ENCODE measurements at regions not wholly inside any gene's neighbourhood (a gene's known extent, or its start where the extent isn't known, plus 50 kb on each side); places are given as distances from the start of the nearest gene placed in this dataset.

- TF ChIP-seq, protein P1, sequence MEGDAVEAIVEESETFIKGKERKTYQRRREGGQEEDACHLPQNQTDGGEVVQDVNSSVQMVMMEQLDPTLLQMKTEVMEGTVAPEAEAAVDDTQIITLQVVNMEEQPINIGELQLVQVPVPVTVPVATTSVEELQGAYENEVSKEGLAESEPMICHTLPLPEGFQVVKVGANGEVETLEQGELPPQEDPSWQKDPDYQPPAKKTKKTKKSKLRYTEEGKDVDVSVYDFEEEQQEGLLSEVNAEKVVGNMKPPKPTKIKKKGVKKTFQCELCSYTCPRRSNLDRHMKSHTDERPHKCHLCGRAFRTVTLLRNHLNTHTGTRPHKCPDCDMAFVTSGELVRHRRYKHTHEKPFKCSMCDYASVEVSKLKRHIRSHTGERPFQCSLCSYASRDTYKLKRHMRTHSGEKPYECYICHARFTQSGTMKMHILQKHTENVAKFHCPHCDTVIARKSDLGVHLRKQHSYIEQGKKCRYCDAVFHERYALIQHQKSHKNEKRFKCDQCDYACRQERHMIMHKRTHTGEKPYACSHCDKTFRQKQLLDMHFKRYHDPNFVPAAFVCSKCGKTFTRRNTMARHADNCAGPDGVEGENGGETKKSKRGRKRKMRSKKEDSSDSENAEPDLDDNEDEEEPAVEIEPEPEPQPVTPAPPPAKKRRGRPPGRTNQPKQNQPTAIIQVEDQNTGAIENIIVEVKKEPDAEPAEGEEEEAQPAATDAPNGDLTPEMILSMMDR (IDR thresholded peaks at IDR 0.05), result no peak
- TF ChIP-seq POLR2AphosphoS5 (IDR thresholded peaks at IDR 0.05), result no peak
- TF ChIP-seq POLR2A (IDR thresholded peaks at IDR 0.05), result no peak
Measured at GRCh38 chr12:127667131-127667685, 599.8 kb upstream of the TMEM132C start.

Measured in prostate gland (tissue), 2 donors.